GM13977 (cell line): ENCODE measurements at regions not wholly inside any gene's neighbourhood (a gene's known extent, or its start where the extent isn't known, plus 50 kb on each side); places are given as distances from the start of the nearest gene placed in this dataset.

Experiments used
- DNase-seq: peaks from one replicate; pipeline ENCODE4 v3.0.0; 2012; ENCODE audit warnings: low spot score
- CTCF ChIP-seq: IDR thresholded peaks from 2 replicates; pipeline ENCODE4 v1.5.1; 2012; ENCODE audit warnings: mild to moderate bottlenecking, control low read depth; ENCODE audit not compliant: insufficient read depth; ENCODE audit errors: extremely low read depth, missing control alignments
- in situ Hi-C: fragments of 300-500 bp; cut with MboI; formaldehyde crosslinking; loops from one replicate; pipeline ENCODE4 v1.12.0; 2022; ENCODE audit warnings: low sequenced_read_pairs, low pct_unique_long_range_greater_than_20kb, mixed read lengths, inconsistent platforms; ENCODE audit not compliant: unreplicated experiment

- DNase-seq = no peak
- TF ChIP-seq CTCF = no peak
- in situ Hi-C loops = loop anchor here (25.0 kb wide), 1 partner anchor 283 kb away; no protein-coding TSS in a partner anchor
These were observed 106.4 kb downstream of the SCP2D1 start for GRCh38 chr20:18919996-18920395.

- DNase-seq = no peak
- in situ Hi-C loops = loop anchor here (25.0 kb wide), 1 partner anchor 284 kb away; no protein-coding TSS in a partner anchor
- TF ChIP-seq CTCF = no peak
These were observed 107.7 kb downstream of the SCP2D1 start for GRCh38 chr20:18921291-18921690.

- in situ Hi-C loops = loop anchor here (25.0 kb wide), 1 partner anchor 285 kb away; no protein-coding TSS in a partner anchor
- no peak for TF ChIP-seq CTCF
- DNase-seq = no peak
These were observed 108.7 kb downstream of the SCP2D1 start for GRCh38 chr20:18922251-18922650.

GRCh38 chr20:18922898-18923297 is 109.3 kb downstream of the SCP2D1 start:
- in situ Hi-C loops = loop anchor here (25.0 kb wide), 1 partner anchor 286 kb away; no protein-coding TSS in a partner anchor
- no peak for DNase-seq
- TF ChIP-seq CTCF = no peak

- TF ChIP-seq CTCF = no peak
- in situ Hi-C loops = no loop called here
- DNase-seq = no peak
These were observed 113.4 kb downstream of the SCP2D1 start for GRCh38 chr20:18926965-18927364.

GRCh38 chr20:18928626-18929025 is 115.0 kb downstream of the SCP2D1 start:
- in situ Hi-C loops = no loop called here
- no peak for DNase-seq
- TF ChIP-seq CTCF = no peak

- TF ChIP-seq CTCF = no peak
- in situ Hi-C loops = no loop called here
- DNase-seq = no peak
These were observed 116.2 kb downstream of the SCP2D1 start for GRCh38 chr20:18929800-18930199.
